ENCODE measurements at regions not wholly inside any gene's neighbourhood (a gene's known extent, or its start where the extent isn't known, plus 50 kb on each side); places are given as distances from the start of the nearest gene placed in this dataset.

DNA sequence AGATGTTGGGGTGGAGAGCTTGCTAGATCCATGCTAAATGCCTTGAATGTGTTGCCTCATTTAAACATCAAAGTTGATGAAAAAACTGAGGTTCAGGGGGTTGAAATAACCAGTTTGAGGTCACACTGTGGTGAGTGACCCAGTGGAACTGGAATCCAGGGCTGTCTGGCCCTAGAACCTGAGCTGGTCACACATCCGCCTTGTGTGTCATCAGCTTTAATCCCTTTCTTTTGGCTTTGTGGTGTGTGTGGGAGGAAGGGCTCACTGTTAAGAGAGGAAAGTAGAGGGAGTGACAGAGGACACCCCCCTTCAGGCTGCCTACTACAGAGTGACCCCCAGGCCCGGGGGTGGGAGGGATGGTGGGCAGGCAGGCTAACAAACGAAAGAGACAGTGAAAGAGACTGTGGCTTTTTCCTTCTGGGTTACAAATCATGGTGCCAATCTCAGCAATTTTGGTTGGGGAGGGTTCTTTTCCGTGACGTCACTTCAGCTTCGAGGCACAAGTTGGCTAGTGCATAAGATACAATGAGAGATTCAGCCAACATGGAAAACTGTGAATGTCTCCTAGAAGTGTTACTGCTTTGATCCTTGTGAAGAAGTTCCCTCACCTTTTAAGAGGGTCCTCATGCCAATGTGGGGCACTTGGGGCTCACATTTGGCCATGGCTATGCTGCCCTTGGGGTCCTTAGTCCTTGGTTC, 164.9 kb downstream of the DLEU7 start:
- TF ChIP-seq, protein P1, sequence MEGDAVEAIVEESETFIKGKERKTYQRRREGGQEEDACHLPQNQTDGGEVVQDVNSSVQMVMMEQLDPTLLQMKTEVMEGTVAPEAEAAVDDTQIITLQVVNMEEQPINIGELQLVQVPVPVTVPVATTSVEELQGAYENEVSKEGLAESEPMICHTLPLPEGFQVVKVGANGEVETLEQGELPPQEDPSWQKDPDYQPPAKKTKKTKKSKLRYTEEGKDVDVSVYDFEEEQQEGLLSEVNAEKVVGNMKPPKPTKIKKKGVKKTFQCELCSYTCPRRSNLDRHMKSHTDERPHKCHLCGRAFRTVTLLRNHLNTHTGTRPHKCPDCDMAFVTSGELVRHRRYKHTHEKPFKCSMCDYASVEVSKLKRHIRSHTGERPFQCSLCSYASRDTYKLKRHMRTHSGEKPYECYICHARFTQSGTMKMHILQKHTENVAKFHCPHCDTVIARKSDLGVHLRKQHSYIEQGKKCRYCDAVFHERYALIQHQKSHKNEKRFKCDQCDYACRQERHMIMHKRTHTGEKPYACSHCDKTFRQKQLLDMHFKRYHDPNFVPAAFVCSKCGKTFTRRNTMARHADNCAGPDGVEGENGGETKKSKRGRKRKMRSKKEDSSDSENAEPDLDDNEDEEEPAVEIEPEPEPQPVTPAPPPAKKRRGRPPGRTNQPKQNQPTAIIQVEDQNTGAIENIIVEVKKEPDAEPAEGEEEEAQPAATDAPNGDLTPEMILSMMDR (conservative IDR thresholded peaks at IDR 0.05): no peak
- H3K27ac ChIP-seq: no peak overlapping the region

DNA sequence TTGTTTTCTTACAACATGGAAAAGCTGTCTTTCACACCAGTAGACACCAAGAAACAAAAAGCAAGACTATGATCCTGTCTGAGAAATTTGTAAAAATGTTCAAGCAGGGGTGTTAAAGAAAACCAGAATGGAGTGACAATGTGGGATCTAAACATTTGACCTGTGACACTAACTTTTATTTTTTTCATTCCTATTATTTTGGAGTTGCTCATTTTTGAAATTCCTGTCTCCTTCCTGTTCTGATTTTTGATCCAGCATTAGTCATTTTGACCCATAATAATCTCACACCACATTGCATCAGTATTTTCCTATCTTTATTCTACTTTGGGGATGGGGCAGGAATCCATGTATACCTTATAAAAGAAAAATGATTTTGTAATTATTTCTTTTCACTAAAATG, 164.2 kb downstream of the DLEU7 start:
- TF ChIP-seq, protein P1 (conservative IDR thresholded peaks at IDR 0.05): no peak
- no peak overlapping the region for H3K27ac ChIP-seq

DNA sequence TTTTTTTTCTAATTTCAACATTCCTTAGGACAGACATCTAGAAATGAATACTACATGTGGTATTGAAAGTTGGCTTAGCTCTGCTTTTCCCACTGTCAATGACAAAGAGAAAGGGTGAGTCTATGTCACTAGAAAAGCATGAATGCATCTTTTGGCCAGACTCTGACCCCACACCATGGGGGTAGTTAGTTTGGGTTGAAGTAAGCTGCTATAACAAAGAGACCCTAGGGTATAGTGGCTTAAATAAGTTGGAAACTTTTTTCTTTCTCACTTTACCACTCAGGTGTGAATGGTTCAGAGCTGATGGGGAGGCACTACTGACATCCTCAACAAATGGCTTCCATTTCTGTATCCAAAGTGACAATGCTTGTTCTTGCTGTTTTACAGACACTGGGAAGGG, 161.5 kb downstream of the DLEU7 start:
- no peak overlapping the region for H3K27ac ChIP-seq
- TF ChIP-seq, protein P1 (conservative IDR thresholded peaks at IDR 0.05): no peak

DNA sequence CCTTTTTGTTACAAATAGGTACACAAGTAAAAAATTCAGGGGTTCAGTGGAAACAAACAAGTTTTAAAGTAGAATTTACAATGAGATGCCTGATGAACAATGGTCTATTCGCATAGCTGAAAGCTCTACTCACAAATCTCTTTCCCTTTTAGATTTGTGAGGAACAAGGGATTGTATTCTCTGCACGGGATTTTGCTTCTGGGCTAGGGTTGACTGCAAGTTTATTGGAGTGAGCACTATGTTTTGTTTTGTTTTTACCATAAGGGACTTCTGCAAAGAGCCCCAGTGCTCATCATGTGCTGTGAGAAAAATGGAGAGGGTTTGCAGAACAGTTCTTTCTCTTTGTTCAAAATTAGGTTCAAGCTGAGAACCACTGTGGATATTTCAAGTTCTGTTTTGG, 160.5 kb downstream of the DLEU7 start:
- TF ChIP-seq, protein P1 (conservative IDR thresholded peaks at IDR 0.05): no peak

DNA sequence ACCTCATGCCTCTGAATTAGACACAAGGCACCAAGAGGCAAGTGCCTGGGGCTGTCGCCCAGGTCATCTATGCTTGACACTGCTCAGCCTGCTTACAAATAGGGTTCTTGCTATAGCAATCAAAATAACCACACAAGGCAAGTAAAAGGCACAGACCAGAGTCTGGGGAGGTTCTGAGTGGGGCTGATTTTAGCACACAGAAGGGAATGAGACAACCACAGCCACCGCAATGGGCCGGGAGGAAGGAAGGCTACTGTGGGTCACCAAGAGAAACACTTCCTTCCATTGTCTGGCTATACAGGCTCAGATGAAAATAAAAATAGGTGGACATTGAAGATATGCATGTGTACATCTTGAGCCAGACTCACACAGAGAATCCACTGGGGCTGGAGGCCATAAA, 159.1 kb downstream of the DLEU7 start:
- no peak overlapping the region for H3K27ac ChIP-seq
- TF ChIP-seq, protein P1 (conservative IDR thresholded peaks at IDR 0.05): no peak

More for the DNA sequence above, 160.5 kb downstream of the DLEU7 start:
- H3K27ac ChIP-seq: no peak overlapping the region

DNA sequence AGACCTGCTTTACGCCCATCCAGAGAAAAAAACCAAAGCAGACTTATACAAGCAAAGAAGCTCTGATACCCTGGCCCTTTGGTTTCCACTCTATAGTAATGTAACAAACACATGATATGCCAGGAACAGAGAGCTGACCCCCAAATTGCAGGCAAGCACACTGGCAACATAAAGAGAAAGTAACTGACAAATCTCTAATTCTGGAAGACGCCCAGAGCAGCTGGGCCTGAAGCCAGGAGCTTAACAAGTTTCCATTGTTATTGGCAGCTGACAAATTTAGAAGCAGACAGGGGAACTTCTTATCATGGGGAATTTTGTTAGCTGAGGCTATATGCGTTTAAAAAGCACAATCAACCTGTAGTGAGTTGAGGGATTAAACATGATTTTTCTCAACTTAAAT, 158.0 kb downstream of the DLEU7 start:
- TF ChIP-seq, protein P1 (conservative IDR thresholded peaks at IDR 0.05): no peak
- peak overlapping the region; percentile 31 for H3K27ac ChIP-seq

DNA sequence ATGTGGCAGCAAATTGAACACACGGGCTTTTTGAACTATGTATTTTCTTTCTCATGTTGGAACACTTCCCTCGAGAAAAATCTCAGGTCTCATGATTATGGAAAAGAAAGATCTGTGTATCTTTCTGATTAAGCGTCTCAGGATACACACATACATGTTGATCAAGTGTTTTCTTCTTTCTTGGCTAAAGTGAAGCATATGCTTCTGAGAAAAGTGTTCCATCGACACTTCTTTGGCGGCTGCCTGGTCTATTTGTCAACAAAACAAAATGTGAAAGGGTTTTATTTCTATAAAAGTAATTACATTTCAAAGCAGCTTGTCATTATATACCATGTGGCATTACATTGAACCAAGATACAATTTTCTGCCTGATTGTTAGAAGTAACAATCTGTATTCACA, 157.5 kb downstream of the DLEU7 start:
- TF ChIP-seq, protein P1 (conservative IDR thresholded peaks at IDR 0.05): no peak
- peak overlapping the region; percentile 31 for H3K27ac ChIP-seq
